AG10803 (cell line): ENCODE measurements at regions not wholly inside any gene's neighbourhood (a gene's known extent, or its start where the extent isn't known, plus 50 kb on each side); places are given as distances from the start of the nearest gene placed in this dataset.

Experiments used
- DNase-seq: peaks from one replicate; pipeline ENCODE4 v3.0.0; 2010; ENCODE audit warnings: low read depth
- H3K4me3 ChIP-seq: 2 replicates; pipeline ENCODE4 v1.5.1; 2011; ENCODE audit warnings: mild to moderate bottlenecking, low read length, control low read depth
- CTCF ChIP-seq: conservative IDR thresholded peaks from 2 replicates; pipeline ENCODE4 v1.5.1; 2011; ENCODE audit warnings: mild to moderate bottlenecking, low read length, control low read depth, inconsistent platforms

DNA sequence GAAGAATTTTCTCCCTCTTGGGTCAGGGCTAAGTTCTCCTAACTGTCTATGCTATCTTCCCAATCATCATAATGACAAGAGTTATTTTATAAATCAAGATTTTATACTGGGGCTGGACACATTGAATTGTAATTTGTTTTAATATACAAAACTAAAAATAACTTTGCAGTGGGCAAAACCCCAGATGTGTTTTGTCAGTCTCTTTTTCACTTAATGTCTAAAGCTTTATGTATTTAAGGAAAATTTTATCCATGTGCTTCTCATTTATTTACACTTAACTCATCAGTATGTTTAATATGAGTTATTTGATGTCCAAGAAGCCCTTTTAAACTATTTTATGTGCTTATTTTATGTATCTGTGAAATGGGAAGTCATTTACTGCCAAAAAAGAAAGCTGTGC is 362.8 kb upstream of the ADAMTSL1 start:
- DNase-seq = no peak
- no peak for TF ChIP-seq CTCF

DNA sequence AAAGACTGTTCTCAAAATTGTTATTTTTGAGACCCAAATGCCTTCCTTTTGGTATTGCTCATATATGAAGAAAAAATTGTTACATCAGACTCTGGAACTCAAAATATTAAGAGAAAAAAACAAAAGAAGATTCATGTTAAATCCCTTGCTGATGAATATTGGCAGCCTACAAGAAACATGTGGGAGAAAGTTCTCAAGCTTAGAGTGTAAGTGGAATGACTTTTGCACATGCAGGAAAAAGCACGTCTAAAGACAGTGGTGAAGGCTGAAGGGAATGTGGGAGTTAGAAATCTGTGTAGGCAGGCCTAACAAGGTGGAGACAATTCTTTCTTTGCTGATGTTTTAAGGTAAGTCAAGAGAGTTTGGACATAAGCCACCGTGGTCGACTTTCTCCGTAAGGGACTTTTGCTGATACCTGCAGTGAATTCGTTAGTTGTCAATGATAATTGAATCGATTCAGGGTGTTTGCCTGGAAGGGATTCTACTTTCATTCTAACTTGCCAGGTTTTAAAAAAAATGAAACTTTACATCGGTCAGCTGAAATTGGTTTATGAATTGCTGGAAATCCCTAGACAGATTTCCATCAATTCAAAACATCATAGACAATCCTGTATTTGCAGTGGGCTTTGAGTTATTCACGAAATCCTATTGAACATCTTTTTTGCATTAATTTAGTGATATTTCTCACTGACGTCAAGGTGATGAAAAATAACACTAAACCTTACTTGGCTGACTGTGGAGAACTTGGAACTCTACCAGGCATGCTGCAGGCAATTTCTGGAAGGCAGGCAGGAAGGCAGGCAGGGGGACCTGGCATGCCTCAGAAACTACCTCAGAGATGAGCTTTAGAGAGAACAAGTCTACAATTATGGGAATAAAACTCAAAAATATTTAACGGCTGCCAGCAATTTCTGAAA is 359.1 kb upstream of the ADAMTSL1 start:
- no peak for DNase-seq
- TF ChIP-seq CTCF = no peak
- no peak overlapping the region for H3K4me3 ChIP-seq

More for the DNA sequence above, 362.8 kb upstream of the ADAMTSL1 start:
- H3K4me3 ChIP-seq = no peak overlapping the region

DNA sequence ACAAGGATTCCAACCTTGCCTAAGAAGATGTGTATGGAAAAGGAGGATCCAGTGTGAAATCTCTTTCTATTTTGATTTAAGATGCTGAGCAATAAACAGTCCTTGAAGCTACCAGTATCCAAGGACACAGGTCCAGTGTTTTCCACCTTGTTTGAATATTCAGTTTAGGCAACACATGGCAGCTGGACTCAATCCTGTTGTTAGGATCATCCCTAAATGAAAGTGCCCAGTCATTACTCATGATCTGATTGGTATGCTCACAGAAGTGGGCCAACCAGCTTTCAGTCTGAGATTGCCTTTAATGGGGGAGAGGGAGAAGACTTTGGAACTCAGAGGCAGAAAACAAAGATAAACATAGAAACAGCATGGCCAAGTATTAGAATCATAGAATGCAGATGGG is 355.7 kb upstream of the ADAMTSL1 start:
- H3K4me3 ChIP-seq = no peak overlapping the region
- TF ChIP-seq CTCF = no peak
- no peak for DNase-seq

GRCh38 chr9:18122171-18122570 is 351.8 kb upstream of the ADAMTSL1 start:
- no peak for TF ChIP-seq CTCF
- peak; percentile 10 for DNase-seq
- no peak overlapping the region for H3K4me3 ChIP-seq

DNA sequence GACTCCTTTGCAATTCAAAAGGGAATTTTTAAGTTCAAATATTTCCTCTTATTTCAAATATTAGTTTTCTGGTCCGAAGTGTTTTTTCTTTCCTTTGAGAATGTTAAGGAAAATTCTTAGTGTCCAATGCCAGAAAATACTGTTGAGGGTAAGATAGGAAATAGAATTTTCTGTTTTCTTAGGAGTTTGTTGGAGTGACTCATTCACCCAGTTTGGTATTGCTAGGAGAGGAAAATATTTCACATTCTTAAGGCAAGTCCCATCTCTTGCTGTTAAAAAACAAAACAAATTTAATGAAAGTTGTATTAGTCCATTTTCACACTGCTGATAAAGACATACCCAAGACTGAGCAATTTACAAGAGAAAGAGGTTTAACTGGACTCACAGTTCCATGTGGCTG is 349.2 kb upstream of the ADAMTSL1 start:
- no peak overlapping the region for H3K4me3 ChIP-seq
- peak; percentile 22 for DNase-seq
- no peak for TF ChIP-seq CTCF

DNA sequence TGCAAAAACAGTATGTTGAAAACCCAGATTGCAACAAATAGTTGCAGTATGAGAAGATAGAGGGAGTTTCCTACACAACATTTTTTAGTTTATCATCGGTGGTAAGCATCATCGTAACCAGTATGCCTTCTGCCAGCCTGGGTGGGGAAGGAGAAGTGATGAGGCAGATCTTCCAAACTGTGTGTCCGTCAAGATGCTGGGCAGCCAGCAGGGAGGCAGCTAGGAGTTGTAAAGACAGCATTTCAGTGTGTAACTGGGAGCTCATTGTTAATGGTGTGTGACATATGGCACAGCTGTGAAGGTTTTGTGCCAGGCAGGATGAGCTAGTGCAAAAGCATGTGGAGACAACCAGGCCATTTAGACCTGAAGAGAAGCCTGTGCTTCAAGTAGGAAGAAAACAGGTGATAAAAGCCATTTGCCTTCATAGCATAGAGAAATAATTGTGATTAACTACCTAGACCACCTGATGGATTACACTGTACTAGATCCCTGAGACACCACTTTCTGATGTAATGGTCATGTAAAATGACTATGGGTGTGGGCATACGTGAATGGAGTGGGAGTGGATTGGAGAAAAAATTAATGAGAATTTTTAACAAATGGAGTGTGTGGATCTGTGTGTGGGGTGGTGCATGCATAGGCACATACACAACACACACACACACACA is 347.0 kb upstream of the ADAMTSL1 start:
- DNase-seq = peak; percentile 4
- TF ChIP-seq CTCF = no peak
- H3K4me3 ChIP-seq = no peak overlapping the region

DNA sequence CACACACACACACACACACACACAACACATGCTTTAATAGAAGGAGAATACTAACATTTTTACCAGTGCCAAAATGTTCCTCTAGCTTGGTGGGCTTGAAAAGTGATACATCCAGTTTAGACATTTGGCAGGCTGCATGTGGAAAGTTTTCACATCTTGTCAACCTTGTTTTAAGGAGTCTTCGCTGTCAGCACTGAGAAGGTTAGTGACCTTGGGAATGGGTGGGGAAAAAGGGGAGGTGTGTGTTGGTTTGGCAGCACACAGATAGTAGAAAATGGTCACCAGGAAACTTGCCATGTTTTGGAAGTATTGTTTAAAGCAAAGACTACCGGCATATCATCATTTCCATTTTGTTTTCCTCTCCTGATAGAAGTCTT is 346.5 kb upstream of the ADAMTSL1 start:
- DNase-seq = no peak
- H3K4me3 ChIP-seq = no peak overlapping the region
- no peak for TF ChIP-seq CTCF
